ENCODE measurements at regions not wholly inside any gene's neighbourhood (a gene's known extent, or its start where the extent isn't known, plus 50 kb on each side); places are given as distances from the start of the nearest gene placed in this dataset.

- ATAC-seq: no peak
- no peak for DNase-seq (ENCODE audit: low spot score)
Measured at GRCh38 chr3:144129536-144130214, 158.1 kb downstream of the DIPK2A start.

- ATAC-seq (no peak), DNase-seq (ENCODE audit: low spot score) (no peak)
Measured at GRCh38 chr3:144141074-144141473, 169.5 kb downstream of the DIPK2A start.

GRCh38 chr3:144141496-144141895 lies 169.9 kb downstream of the DIPK2A start:
- no peak for ATAC-seq

GRCh38 chr3:144142151-144142840 lies 170.7 kb downstream of the DIPK2A start:
- ATAC-seq (no peak), DNase-seq (ENCODE audit: low spot score) (no peak)

More at GRCh38 chr3:144141496-144141895, 169.9 kb downstream of the DIPK2A start:
- no peak for DNase-seq (ENCODE audit: low spot score)

GRCh38 chr3:144148356-144148755 lies 176.7 kb downstream of the DIPK2A start:
- DNase-seq (ENCODE audit: low spot score) (no peak), ATAC-seq (no peak)

- ATAC-seq (no peak), DNase-seq (ENCODE audit: low spot score) (no peak)
Measured at GRCh38 chr3:144151983-144152382, 180.4 kb downstream of the DIPK2A start.

- no peak for DNase-seq (ENCODE audit: low spot score)
- peak; percentile 54 for ATAC-seq
Measured at GRCh38 chr3:144160627-144161026, 189.0 kb downstream of the DIPK2A start.

GRCh38 chr3:144162042-144162441 lies 190.4 kb downstream of the DIPK2A start:
- ATAC-seq: peak; percentile 96
- DNase-seq (ENCODE audit: low spot score): no peak

GRCh38 chr3:144164352-144164751 lies 192.7 kb downstream of the DIPK2A start:
- ATAC-seq (no peak), DNase-seq (ENCODE audit: low spot score) (no peak)

- DNase-seq (ENCODE audit: low spot score) (no peak), ATAC-seq (no peak)
Measured at GRCh38 chr3:144165482-144165881, 193.9 kb downstream of the DIPK2A start.

GRCh38 chr3:144167634-144168033 lies 196.0 kb downstream of the DIPK2A start:
- DNase-seq (ENCODE audit: low spot score) (no peak), ATAC-seq (no peak)

GRCh38 chr3:144173491-144173890 lies 201.9 kb downstream of the DIPK2A start:
- no peak for ATAC-seq
- no peak for DNase-seq (ENCODE audit: low spot score)

GRCh38 chr3:144175644-144176425 lies 204.2 kb downstream of the DIPK2A start:
- DNase-seq (ENCODE audit: low spot score): no peak
- ATAC-seq: no peak

GRCh38 chr3:144177649-144178048 lies 206.0 kb downstream of the DIPK2A start:
- ATAC-seq: no peak
- no peak for DNase-seq (ENCODE audit: low spot score)

GRCh38 chr3:144178607-144179006 lies 207.0 kb downstream of the DIPK2A start:
- DNase-seq (ENCODE audit: low spot score) (no peak), ATAC-seq (no peak)

GRCh38 chr3:144181062-144181461 lies 209.4 kb downstream of the DIPK2A start:
- peak; percentile 77 for ATAC-seq
- DNase-seq (ENCODE audit: low spot score): no peak

GRCh38 chr3:144182501-144182900 lies 210.9 kb downstream of the DIPK2A start:
- DNase-seq (ENCODE audit: low spot score): no peak
- no peak for ATAC-seq

GRCh38 chr3:144185276-144185675 lies 213.7 kb downstream of the DIPK2A start:
- DNase-seq (ENCODE audit: low spot score) (no peak), ATAC-seq (no peak)

GRCh38 chr3:144187531-144188210 lies 216.0 kb downstream of the DIPK2A start:
- DNase-seq (ENCODE audit: low spot score): no peak
- ATAC-seq: no peak

- no peak for ATAC-seq
Measured at GRCh38 chr3:144189044-144189443, 217.4 kb downstream of the DIPK2A start.

GRCh38 chr3:144197116-144197515 lies 225.5 kb downstream of the DIPK2A start:
- ATAC-seq (no peak), DNase-seq (ENCODE audit: low spot score) (no peak)

More at GRCh38 chr3:144189044-144189443, 217.4 kb downstream of the DIPK2A start:
- DNase-seq (ENCODE audit: low spot score): no peak
